Spleen (tissue), 3 donors: ENCODE measurements at regions not wholly inside any gene's neighbourhood (a gene's known extent, or its start where the extent isn't known, plus 50 kb on each side); places are given as distances from the start of the nearest gene placed in this dataset.

Experiments
- POLR2A ChIP-seq, 3 donors: fragments of 450-650 bp; IDR thresholded peaks; one replicate each; pipeline ENCODE4 v1.5.1; 2017; ENCODE audit warnings: antibody characterized with exemption in 3 of 3, mild to moderate bottlenecking in 1 of 3
- POLR2AphosphoS5 ChIP-seq, 3 donors: sonication (generic); formaldehyde crosslinking; IDR thresholded peaks; one replicate each; pipeline ENCODE4 v1.5.1; 2017; ENCODE audit warnings: antibody characterized with exemption in 3 of 3

GRCh38 chr5:39799242-39799641 is 374.5 kb upstream of the DAB2 start:
- no peak for TF ChIP-seq POLR2A (IDR thresholded peaks at IDR 0.05)
- no peak for TF ChIP-seq POLR2AphosphoS5 (IDR thresholded peaks at IDR 0.05)
